GM12892 (cell line): ENCODE measurements at regions not wholly inside any gene's neighbourhood (a gene's known extent, or its start where the extent isn't known, plus 50 kb on each side); places are given as distances from the start of the nearest gene placed in this dataset.

Source experiments
- POLR2A ChIP-seq: IDR thresholded peaks from 2 replicates; pipeline ENCODE4 v1.6.1; 2011; ENCODE audit warnings: low read depth, low read length, control low read depth
- POLR2AphosphoS5 ChIP-seq: IDR thresholded peaks from 2 replicates; pipeline ENCODE4 v1.6.1; 2011; ENCODE audit warnings: low read depth, low read length, control low read depth
- TAF1 ChIP-seq: IDR thresholded peaks from 2 replicates; pipeline ENCODE4 v1.6.1; 2011; ENCODE audit warnings: low read depth, mild to moderate bottlenecking, control low read depth, low read length, borderline replicate concordance

GRCh38 chr2:42918041-42918440 lies 125.7 kb upstream of the HAAO start:
- TF ChIP-seq POLR2A (no peak), TAF1 (no peak), POLR2AphosphoS5 (no peak)
